HepG2 (cell line): ENCODE measurements at regions not wholly inside any gene's neighbourhood (a gene's known extent, or its start where the extent isn't known, plus 50 kb on each side); places are given as distances from the start of the nearest gene placed in this dataset.

ENCODE experiments used
- HHEX ChIP-seq: IDR thresholded peaks from 2 replicates; pipeline ENCODE4 v1.6.1; 2016; ENCODE audit warnings: control low read depth
- MAFK ChIP-seq, 2 experiments: IDR thresholded peaks in 1 of 2; conservative IDR thresholded peaks in 1 of 2; 2 replicates each; pipeline ENCODE4 v1.6.1; 2011; ENCODE audit warnings: improper control_type of control experiment in 2 of 2, low read length in 2 of 2
- NFIB ChIP-seq: sonication (generic); formaldehyde crosslinking; IDR thresholded peaks from 2 replicates; pipeline ENCODE4 v1.9.0; 2021; ENCODE audit warnings: missing genetic modification reagents, mild to moderate bottlenecking, borderline replicate concordance
- POLR2AphosphoS5 ChIP-seq: IDR thresholded peaks from 2 replicates; pipeline ENCODE4 v1.6.1; 2012; ENCODE audit warnings: low read depth, low read length
- ZNF558 ChIP-seq: sonication (generic); formaldehyde crosslinking; IDR thresholded peaks from 2 replicates; pipeline ENCODE4 v1.9.0; 2022; ENCODE audit warnings: mild to moderate bottlenecking, missing genetic modification reagents, borderline replicate concordance
- ZNF766 ChIP-seq: sonication (generic); formaldehyde crosslinking; IDR thresholded peaks from 2 replicates; pipeline ENCODE4 v1.5.0; 2020; ENCODE audit warnings: missing genetic modification reagents, borderline replicate concordance
- TF ChIP-seq, protein P1 (sequence below): IDR thresholded peaks from 2 replicates; pipeline ENCODE4 v1.6.1; 2016; ENCODE audit warnings: low read depth, missing genetic modification reagents, missing compliant biosample characterization

DNA sequence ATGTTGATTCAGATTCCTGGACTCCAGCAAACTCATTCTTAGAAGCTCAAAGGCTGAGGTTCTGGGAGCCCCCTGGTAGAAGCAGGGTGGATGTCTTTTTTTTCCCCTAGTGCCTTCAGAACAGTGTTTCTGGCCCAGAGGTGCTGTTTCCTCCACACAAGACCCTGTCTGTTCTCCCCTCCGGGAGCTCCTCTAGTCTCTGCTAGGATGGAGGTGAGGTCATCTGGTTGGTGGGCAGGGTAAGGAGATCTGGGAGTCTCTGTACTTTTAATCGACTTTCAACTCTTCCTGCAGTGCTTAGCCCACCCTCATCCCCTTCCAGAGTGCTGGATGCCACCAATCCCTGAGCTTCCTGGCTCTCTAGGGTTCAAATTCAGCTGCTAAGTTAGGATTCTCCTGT, 192.0 kb downstream of the SH3BP4 start:
- TF ChIP-seq NFIB (CRISPR knock-in tag): no peak
- TF ChIP-seq, protein P1, sequence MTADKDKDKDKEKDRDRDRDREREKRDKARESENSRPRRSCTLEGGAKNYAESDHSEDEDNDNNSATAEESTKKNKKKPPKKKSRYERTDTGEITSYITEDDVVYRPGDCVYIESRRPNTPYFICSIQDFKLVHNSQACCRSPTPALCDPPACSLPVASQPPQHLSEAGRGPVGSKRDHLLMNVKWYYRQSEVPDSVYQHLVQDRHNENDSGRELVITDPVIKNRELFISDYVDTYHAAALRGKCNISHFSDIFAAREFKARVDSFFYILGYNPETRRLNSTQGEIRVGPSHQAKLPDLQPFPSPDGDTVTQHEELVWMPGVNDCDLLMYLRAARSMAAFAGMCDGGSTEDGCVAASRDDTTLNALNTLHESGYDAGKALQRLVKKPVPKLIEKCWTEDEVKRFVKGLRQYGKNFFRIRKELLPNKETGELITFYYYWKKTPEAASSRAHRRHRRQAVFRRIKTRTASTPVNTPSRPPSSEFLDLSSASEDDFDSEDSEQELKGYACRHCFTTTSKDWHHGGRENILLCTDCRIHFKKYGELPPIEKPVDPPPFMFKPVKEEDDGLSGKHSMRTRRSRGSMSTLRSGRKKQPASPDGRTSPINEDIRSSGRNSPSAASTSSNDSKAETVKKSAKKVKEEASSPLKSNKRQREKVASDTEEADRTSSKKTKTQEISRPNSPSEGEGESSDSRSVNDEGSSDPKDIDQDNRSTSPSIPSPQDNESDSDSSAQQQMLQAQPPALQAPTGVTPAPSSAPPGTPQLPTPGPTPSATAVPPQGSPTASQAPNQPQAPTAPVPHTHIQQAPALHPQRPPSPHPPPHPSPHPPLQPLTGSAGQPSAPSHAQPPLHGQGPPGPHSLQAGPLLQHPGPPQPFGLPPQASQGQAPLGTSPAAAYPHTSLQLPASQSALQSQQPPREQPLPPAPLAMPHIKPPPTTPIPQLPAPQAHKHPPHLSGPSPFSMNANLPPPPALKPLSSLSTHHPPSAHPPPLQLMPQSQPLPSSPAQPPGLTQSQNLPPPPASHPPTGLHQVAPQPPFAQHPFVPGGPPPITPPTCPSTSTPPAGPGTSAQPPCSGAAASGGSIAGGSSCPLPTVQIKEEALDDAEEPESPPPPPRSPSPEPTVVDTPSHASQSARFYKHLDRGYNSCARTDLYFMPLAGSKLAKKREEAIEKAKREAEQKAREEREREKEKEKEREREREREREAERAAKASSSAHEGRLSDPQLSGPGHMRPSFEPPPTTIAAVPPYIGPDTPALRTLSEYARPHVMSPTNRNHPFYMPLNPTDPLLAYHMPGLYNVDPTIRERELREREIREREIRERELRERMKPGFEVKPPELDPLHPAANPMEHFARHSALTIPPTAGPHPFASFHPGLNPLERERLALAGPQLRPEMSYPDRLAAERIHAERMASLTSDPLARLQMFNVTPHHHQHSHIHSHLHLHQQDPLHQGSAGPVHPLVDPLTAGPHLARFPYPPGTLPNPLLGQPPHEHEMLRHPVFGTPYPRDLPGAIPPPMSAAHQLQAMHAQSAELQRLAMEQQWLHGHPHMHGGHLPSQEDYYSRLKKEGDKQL (CRISPR knock-in tag): no peak
- no peak for TF ChIP-seq HHEX (CRISPR knock-in tag)
- no peak for TF ChIP-seq MAFK (conservative IDR thresholded peaks at IDR 0.05 in 1 of 2, IDR thresholded peaks at IDR 0.05 in 1 of 2; ENCODE audit: low read length in 2 of 2)
- TF ChIP-seq ZNF558 (CRISPR knock-in tag): no peak
- TF ChIP-seq POLR2AphosphoS5: no peak
- TF ChIP-seq ZNF766: no peak
